Cerebellar cortex (tissue), 1 donor: ENCODE measurements at regions not wholly inside any gene's neighbourhood (a gene's known extent, or its start where the extent isn't known, plus 50 kb on each side); places are given as distances from the start of the nearest gene placed in this dataset.
A peak's percentile ranks its signal among the peaks of the same experiment; 100 is the strongest.
"Not testable (repeated sequence)": the region's sequence is repeated elsewhere in the genome, so short reads cannot be mapped to it uniquely, and the experiment has no call there.

ENCODE experiments used
- DNase-seq: peaks from one replicate; pipeline ENCODE4 v3.0.0-alpha.2; 2015; ENCODE audit warnings: low spot score

DNA sequence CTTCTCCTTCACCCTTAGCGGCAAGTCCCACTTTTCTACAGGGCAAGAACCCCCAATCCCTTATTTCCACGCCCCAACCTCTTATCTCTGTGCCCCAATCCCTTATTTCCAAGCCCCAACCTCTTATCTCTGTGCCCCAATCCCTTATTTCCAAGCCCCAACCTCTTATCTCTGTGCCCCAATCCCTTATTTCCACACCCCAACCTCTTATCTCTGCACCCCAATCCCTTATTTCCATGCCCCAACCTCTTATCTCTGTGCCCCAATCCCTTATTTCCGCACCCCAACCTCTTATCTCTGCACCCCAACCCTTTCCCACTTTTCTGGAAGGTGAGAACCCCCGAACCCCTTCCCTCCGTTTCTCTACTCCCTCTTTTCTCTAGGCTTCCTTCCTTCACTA lies 116.1 kb upstream of the GJE1 start:
- DNase-seq = not testable (repeated sequence)

DNA sequence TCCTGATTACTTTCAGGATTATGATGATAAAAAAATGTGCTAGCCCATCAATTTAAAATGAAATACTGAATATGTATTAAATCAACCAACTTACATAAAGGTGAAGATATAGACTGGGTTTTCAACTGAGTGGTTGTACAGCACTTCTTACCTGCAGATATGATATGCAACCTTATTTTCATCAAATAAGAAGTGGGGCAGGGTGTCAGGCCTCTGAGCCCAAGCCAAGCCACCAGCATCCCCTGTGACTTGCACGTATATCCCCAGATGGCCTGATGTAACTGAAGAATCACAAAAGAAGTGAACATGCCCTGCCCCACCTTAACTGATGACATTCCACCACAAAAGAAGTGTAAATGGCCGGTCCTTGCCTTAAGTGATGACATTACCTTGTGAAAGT lies 117.3 kb upstream of the GJE1 start:
- not testable (repeated sequence) for DNase-seq

DNA sequence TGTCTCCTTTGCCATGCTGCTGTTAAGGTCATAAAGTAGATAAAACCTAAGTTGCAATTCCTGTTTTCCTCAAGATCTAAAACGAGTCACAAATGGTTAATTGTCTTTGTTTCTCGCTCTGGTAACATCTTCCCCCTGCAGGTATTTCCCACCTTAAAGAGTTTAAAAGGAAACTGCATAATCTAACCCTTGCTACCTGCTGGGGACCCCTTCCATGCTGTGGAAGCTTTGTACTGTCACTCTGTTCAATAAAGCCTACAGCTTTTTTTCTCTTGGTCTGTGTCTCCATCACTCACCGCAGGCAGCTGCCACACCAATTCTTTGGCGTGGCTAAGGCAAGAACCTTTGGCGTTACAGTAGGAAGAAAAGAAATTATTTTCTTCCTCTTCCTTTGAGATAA lies 117.7 kb upstream of the GJE1 start:
- DNase-seq = no peak

DNA sequence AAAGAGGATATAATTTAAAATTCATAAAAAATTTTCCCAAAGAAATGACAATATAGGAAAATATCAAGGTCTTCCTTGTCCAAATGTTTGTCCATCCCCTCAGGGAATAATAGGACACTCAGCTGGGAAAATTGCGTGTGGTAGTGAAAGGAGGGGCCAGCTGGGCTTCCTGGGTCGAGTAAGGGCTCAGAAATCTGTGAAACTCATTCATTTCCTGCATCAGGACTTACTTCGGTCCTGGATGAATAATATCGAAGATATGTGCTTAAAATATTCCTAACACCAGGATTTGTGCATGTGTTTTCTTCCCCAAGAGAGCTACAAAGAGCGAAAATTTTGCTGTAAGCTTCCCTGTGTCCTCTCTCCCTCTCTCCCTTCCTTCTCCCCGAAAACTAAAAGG lies 118.2 kb upstream of the GJE1 start:
- DNase-seq = no peak

DNA sequence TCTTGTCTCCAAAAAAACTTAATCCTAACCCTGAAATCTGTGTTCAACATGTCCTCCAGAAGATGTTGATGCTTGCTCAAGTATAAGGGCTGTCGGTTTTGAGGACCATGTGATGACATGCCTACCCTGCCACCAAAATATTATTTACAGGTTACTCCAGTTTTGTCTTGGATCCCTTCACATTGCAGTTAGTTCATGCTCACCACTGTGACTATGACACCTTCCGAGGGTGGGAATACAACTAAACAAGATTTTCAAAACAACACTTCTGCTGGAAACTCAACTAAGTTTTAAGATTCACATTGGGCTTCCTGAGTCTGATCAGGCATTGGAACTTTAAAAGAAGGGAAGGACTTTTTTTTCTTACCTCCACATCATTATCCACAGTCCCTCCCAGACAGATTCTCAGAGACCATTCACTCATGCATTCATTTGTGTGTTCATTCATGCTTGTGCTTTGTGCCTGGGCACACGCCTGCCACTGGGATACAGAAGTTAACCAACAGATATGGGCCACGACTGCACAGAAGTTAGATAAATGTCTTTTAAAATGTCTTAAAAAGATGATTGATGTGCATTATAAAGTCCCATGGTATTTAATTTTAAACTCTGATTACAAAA lies 118.7 kb upstream of the GJE1 start:
- no peak for DNase-seq

DNA sequence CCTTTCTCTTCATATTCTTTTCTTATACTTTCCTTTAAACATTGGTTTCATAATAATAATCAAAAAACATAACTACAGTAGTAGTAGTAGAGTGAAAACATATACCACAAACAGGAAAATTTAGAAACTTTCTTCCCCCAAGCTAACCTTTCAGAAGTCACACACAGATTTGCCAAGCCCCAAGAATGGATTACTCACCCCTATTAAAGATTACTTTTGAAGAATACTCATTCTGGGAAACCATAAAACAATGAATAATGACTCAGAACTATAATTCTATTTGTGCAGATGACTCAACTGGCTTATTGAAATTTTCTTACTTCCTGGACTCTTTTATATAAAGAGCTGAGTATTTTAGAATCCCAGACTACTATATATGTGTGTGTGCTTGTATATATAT lies 119.4 kb upstream of the GJE1 start:
- DNase-seq = no peak

DNA sequence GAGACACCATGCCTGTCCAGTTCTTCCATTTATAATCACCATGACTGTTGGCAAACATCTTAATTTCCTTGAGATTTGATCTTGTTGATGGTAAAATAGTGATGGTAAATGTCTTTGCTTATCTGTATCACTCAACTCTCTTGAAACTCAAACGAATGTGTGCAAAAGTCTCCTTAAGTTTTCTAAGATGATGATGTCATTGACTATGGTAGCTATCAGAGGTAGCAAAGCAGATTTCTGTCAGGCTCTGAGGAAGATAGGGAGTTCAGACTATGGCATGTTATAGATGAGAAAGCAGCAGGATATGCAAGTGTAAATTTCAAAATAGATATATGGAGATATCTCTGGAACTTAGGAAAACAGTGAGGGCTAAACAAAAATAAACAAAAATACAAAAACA lies 121.0 kb upstream of the GJE1 start:
- DNase-seq = no peak

DNA sequence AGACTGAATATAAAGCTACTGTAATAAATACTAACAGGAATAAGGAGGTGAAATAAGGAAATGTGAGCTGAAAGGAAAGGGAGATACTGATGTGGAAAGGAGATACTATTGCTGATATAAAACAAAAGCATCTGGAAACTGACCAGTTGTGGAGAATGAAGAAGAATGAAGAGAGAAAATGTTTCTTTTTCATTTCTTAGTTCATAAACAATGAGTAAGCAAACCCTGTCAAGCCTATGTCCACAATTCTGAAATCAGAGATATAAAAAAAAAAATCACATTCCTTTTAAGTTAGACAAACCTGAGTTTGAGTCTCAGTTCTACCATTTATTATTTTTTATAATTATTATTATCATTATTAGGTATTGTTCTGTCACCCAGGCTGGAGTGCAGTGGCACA lies 121.6 kb upstream of the GJE1 start:
- DNase-seq = no peak

DNA sequence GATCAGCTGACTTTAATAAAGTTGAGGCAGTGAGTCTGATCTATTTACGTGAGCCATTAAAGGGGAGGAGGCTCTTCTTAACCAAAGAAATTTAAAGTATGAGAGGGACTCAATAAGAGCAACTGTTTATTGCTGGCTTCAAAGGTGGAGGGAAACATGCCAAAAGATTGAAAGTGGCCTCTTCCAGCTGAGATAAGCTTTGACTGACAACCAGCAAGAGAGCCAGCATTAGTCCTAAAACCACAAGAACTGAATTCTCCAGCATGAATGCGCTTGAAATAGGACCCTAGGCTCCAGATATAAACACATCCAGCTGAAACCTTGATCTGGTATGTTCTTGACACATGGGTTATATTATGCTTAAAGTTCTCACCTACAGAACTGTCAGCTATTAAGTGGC lies 123.1 kb upstream of the GJE1 start:
- DNase-seq = no peak

DNA sequence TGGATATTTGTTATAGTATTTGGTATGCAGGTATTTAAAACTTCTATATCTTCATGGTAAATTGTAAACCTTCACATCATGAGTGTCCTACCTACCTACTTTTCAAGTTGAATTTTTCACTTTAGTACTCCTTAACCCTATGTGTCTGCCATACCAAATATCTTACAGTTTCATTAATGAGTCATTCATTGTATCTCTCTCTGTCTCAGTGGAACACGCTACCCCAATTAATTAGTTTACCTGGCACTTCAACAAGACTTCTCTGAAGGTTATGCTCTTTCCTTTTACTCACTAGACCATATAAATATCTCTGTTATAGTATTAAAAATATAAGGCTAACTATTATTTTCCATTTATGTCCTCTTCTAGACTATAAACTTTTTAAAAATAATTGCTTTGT lies 123.9 kb upstream of the GJE1 start:
- no peak for DNase-seq

DNA sequence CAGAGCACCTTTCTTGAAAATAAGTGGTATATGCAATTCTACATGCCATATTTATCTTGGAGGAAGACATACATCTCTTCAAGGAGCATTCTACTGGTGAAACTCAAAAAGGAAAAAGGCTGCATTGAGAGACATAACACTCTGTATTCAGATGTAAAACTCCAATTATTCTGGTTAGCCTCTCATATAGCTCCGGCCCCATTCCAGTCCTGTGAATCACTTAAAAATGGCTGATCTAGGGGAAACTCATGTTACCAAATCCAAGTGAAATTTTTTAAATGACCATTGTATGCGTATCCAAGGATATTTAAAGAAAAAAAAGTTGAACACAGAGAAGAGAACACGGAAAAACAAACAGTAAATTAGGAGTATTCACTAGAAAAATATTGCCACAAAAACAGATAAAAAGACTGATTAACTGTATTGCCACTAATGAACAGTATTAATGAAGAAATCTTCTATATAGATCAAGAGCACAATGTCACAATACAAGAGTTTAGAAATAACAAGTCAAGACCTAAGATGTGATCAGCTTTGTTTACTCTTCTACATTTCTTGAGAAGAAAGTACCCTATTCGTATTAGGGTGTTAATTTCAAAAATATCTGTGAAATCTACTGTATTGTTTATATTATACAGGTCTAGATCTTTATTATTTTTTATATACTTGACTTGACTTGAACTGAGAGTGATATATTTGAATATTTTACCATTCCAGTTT lies 124.5 kb upstream of the GJE1 start:
- DNase-seq = no peak

DNA sequence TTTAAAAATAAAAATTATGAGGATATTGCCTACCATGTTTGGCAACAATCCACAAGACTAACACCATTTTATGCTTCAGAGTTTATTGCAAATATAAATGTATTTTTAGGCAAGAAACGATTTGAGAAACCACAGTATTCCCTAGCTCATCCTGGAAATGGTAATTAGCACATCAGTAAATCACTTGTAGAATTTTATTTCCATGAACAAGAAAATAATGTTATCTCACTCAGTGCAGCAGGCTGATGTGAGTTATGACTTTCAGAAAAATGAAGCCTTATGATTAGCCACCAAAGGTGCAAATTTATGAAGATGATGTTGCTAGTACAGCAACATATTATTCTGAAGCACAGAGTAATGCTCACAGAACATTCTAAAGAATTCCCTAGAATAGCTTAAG lies 127.7 kb upstream of the GJE1 start:
- DNase-seq = no peak

DNA sequence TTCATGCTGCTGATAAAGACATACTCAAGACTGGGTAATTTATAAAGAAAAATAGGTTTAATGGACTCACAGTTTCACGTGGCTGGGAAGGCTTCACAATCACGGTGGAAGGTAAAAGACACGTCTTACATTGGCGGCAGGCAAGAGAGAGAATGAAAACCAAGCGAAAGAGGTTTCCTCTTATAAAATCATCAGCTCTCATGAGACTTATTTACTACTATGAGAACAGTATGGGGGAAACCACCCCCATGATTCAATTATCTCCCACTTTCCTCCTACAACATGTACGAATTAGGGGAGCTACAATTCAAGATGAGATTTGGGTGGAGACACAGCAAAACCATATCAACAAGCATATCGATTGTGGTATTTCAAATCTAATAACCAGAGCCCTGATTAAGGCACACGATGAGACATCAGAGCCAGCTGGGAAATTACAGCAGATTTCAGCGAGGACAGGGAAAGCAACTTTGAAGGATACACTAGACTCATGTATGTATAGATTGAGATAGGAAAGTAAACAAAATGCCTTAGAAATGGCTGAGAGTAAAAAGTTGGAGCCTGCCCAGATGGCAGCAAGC lies 129.8 kb upstream of the GJE1 start:
- no peak for DNase-seq

DNA sequence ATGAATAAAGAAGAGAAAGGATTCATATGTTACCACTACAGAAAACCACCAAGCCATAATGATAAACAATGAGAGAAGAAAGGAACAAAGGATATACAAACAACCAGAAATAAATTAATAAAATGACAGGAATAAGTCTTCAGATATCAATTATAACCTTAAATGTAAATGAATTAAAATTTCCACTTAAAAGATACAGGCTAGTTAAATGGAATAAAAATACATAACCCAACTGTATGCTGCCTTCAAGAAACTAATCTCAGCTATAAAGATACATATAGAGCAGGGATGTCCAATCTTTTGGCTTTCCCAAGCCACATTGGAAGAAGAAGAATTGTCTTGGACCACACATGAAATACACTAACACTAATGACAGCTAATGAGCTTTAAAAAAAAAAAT lies 135.9 kb upstream of the GJE1 start:
- no peak for DNase-seq

DNA sequence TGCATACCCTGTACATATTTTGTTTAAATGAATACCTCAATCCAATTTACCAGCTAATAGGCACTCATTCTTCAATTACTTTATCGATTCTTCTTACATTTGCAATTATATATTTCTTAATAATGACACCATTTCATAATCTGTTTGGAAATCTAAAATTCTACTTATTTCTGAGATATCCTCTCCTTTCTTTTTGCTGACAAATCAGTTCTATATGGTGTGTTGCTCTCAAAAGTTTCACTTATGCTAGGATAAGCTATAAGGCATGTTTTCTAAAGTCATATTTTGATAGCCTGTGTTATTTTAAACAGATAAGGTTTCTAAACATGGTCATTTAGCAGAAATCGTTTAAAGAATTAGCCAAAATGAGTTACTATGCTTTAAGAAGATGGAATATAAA lies 140.6 kb upstream of the GJE1 start:
- no peak for DNase-seq

DNA sequence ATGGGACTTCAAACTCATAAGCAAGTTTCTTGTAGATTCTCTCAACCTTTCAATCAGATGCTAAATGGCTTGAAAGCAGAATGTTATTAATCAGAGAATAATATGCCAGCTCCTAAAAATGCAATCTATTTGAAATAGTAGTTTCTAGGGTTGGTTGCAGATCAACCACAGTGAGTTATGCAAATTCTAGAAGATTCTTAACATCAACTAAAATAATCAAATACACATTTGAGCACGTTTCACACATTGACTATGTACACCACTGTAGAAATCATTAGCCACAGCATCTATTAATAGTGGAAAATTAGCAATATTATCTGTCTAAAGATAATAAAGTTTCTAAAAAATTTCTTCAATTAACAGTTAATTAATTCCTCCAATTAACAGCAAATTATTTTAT lies 141.9 kb upstream of the GJE1 start:
- DNase-seq = no peak

DNA sequence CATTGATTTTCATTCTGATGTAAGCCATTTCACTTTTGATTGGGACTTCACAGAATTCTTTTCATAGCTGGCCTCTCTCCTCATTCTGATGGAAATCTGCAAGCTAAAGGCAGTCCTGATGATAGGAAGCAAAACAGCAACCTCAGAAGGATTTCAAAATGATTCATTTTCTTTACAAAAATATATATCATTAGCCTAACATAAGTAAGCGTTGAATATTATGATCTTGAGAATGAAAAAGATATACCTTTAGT lies 143.1 kb upstream of the GJE1 start:
- DNase-seq = no peak

DNA sequence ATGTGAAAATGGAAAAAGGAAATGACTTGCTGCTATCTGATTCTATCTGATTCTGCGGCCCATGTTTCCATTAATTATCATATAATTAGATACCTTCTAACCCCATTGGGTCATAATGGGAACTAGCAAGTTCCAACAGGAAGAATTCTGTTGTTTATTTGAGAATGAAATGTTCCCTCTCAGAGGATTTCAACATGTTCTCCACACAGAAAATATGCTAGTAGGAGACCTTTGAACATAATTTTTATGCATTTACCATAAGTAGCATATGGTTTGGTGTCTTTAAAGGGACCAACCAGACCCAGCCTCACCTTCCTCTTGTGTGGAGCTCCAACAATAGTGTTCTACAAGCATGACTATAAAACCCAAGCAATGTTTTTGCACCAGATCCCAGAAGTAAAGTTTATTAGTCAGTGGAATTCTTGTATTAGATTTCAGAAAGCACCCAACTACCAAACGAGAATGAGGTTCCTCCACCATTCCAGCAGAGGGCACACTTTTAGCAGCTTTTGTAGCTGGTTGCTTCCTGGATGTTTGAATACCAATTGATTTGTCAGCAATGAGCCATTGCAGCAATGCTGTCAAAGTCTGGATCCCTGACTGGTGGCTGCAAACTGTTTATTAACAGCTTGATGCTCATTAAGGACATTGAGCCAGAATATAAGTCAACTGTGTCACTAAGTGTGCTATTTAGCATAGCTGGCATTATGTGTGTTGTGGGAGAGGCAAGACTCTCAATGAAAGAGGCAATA lies 143.6 kb upstream of the GJE1 start:
- peak; percentile 34 for DNase-seq

DNA sequence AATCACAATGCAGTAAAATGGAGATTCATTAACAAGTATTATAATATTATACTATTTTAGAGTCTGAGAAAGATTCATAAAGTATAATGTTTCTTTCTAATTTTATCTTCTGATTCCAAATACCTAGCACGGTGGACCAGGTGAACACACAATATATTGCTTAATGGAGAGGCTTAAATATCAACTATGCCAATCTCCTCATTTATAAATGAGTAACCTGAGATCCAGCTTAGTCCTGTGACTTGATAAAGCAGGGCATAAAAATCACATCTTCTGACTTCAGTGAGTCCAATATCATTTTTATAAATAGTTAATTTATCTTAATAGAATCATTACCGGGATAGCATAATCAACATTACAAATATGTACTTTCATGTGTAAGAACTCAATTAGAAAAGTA lies 144.4 kb upstream of the GJE1 start:
- no peak for DNase-seq

DNA sequence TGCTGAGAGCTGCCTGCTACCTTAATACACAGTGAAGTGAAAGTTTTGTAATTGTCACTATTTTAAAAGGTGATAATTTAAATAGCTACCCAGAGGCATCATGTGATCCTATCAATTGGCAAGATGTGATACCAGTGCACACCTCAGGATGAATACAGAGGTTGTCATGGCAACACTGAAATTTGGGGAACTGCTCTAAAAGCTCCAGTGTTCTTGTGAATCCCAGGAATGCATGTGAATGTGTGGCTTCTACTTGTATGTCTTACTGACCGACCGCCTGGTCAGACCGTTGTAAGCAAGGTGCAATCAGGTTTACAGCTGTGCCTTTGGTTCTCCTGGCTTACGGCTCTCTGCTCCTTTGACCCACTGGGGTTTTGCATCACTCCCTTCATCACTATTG lies 146.3 kb upstream of the GJE1 start:
- DNase-seq = no peak

DNA sequence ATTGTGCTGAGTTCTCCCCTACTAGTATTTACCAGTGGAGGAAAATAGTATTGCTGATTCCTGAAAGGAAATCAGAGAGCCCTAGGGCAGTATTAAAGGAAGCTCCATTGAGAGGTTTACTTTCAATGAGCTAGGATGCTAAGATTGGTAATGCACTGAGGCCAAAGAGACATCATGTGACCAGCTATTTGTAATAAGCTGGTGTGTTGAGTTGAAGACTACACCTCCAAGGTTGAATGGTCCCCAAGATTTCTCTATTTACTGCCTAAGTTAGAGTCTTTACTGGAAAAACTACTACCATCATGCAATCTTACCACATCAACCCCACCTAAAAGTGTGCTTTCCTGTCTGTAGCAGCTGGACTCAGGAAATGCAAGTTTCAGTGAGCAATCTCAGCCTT lies 151.5 kb upstream of the GJE1 start:
- DNase-seq = no peak

DNA sequence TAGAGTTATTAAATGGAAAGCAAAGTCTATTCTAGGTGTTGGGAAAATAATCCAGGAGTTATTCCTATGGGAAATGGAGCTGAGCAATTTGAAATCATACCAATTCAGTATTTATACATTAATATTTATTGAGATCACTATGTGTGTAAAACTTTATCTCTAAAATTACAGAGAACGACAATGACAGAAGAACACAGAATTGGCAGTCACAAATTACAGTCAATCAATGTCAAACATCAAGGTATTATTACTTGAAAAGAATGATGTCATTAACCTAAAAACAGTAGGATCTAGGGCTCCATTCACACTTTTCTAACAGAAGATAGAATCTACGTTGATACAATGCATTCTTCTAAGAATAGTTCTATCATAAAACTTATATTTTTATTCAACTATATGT lies 154.9 kb upstream of the GJE1 start:
- DNase-seq = no peak

DNA sequence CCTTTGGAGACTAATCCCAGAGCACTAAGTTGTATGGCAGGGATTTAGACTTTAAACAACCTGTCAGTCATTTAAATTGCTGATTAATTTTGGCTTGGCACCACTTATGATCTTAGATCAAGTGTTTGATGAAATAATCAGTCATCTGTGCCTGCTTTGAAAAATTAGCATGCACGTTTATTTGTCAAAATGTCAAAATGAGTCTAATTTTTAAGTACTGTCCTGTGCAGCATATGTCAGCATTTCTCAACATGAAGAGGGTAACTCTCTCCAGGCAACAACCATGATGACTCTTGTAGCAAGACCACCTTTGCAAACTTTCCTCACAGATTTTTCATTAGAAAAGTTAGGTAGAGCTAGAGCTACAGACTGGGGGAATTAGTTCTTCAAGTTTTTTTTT lies 155.7 kb upstream of the GJE1 start:
- no peak for DNase-seq
